GM03348 (cell line): ENCODE measurements at regions not wholly inside any gene's neighbourhood (a gene's known extent, or its start where the extent isn't known, plus 50 kb on each side); places are given as distances from the start of the nearest gene placed in this dataset.

Source experiments
- DNase-seq: peaks from one replicate; pipeline ENCODE4 v3.0.0; 2012; ENCODE audit warnings: low spot score

GRCh38 chr18:25962919-25963318 is 127.5 kb downstream of the SS18 start:
- no peak for DNase-seq

- no peak for DNase-seq
Observed at GRCh38 chr18:25962176-25962575, 128.2 kb downstream of the SS18 start.

GRCh38 chr18:25957017-25957416 is 133.4 kb downstream of the SS18 start:
- DNase-seq: no peak

- DNase-seq: no peak
Observed at GRCh38 chr18:25953111-25953510, 137.3 kb downstream of the SS18 start.

- no peak for DNase-seq
Observed at GRCh38 chr18:25950321-25950720, 140.1 kb downstream of the SS18 start.

GRCh38 chr18:25946540-25946939 is 143.9 kb downstream of the SS18 start:
- DNase-seq: no peak

GRCh38 chr18:25935356-25935755 is 155.1 kb downstream of the SS18 start:
- no peak for DNase-seq

GRCh38 chr18:25931126-25931525 is 159.3 kb downstream of the SS18 start:
- DNase-seq: no peak

- DNase-seq: no peak
Observed at GRCh38 chr18:25929787-25930186, 160.6 kb downstream of the SS18 start.

- no peak for DNase-seq
Observed at GRCh38 chr18:25927830-25928229, 162.6 kb downstream of the SS18 start.

- no peak for DNase-seq
Observed at GRCh38 chr18:25923193-25923592, 167.2 kb downstream of the SS18 start.

- peak; percentile 39 for DNase-seq
Observed at GRCh38 chr18:25921677-25922421, 168.6 kb downstream of the SS18 start.

- DNase-seq: no peak
Observed at GRCh38 chr18:25915907-25916306, 174.5 kb downstream of the SS18 start.

GRCh38 chr18:25898965-25899364 is 191.4 kb downstream of the SS18 start:
- DNase-seq: no peak

GRCh38 chr18:25896956-25897355 is 193.5 kb downstream of the SS18 start:
- DNase-seq: no peak

GRCh38 chr18:25896178-25896780 is 194.1 kb downstream of the SS18 start:
- peak; percentile 74 for DNase-seq

GRCh38 chr18:25895518-25895917 is 194.9 kb downstream of the SS18 start:
- DNase-seq: no peak

- no peak for DNase-seq
Observed at GRCh38 chr18:25886283-25886682, 204.1 kb downstream of the SS18 start.

GRCh38 chr18:25883091-25883490 is 207.3 kb downstream of the SS18 start:
- no peak for DNase-seq

GRCh38 chr18:25881149-25881548 is 209.3 kb downstream of the SS18 start:
- no peak for DNase-seq

- no peak for DNase-seq
Observed at GRCh38 chr18:25880441-25880840, 210.0 kb downstream of the SS18 start.

GRCh38 chr18:25876330-25876948 is 214.0 kb downstream of the SS18 start:
- DNase-seq: no peak

GRCh38 chr18:25875551-25876240 is 214.7 kb downstream of the SS18 start:
- no peak for DNase-seq
